Endothelial cell of umbilical vein (primary cell): ENCODE measurements at regions not wholly inside any gene's neighbourhood (a gene's known extent, or its start where the extent isn't known, plus 50 kb on each side); places are given as distances from the start of the nearest gene placed in this dataset.

ENCODE experiments used
- CTCF ChIP-seq, 2 donors: IDR thresholded peaks; 1 replicate in 1 of 2; 2 replicates in 1 of 2; pipeline ENCODE4 v1.5.1; 2011; ENCODE audit warnings: low read length in 2 of 2, mild to moderate bottlenecking in 2 of 2, moderate library complexity in 2 of 2, control low read depth in 1 of 2, inconsistent platforms in 1 of 2, low read depth in 1 of 2; ENCODE audit not compliant: insufficient read depth in 1 of 2; ENCODE audit errors: extremely low read depth in 1 of 2
- EZH2 ChIP-seq: IDR thresholded peaks from 2 replicates; pipeline ENCODE4 v1.6.1; 2012; ENCODE audit warnings: borderline replicate concordance, low read depth, mild to moderate bottlenecking, moderate library complexity, low read length, inconsistent platforms; ENCODE audit not compliant: severe bottlenecking
- GATA2 ChIP-seq: IDR thresholded peaks from 2 replicates; pipeline ENCODE4 v1.7.0; 2011; ENCODE audit warnings: low read depth, mild to moderate bottlenecking, moderate library complexity, mixed read lengths, low read length; ENCODE audit not compliant: insufficient read length, insufficient read depth
- MAX ChIP-seq: IDR thresholded peaks from 2 replicates; pipeline ENCODE4 v1.6.1; 2011; ENCODE audit not compliant: insufficient read depth, insufficient read length
- MYC ChIP-seq: IDR thresholded peaks from one replicate; pipeline ENCODE4 v1.6.1; 2011; ENCODE audit warnings: mild to moderate bottlenecking, low read depth, low read length
- POLR2A ChIP-seq: IDR thresholded peaks from 2 replicates; pipeline ENCODE4 v1.6.1; 2012; ENCODE audit warnings: low read depth, mild to moderate bottlenecking, control low read depth, low read length
- POLR2AphosphoS5 ChIP-seq: IDR thresholded peaks from 2 replicates; pipeline ENCODE4 v1.6.1; 2012; ENCODE audit warnings: low read depth, mild to moderate bottlenecking, control low read depth, low read length, moderate library complexity; ENCODE audit not compliant: insufficient read depth

- TF ChIP-seq CTCF (IDR thresholded peaks at IDR 0.05; ENCODE audit: extremely low read depth in 1 of 2, insufficient read depth in 1 of 2, low read depth in 1 of 2, low read length in 2 of 2) (no peak), POLR2AphosphoS5 (no peak), POLR2A (no peak), EZH2 (no peak), MAX (no peak), GATA2 (no peak), MYC (no peak)
Observed at GRCh38 chr6:77366798-77367197, 96.5 kb downstream of the HTR1B start.
